Endothelial cell of umbilical vein (primary cell): ENCODE measurements at regions not wholly inside any gene's neighbourhood (a gene's known extent, or its start where the extent isn't known, plus 50 kb on each side); places are given as distances from the start of the nearest gene placed in this dataset.

Experiments used
- EZH2 ChIP-seq: IDR thresholded peaks from 2 replicates; pipeline ENCODE4 v1.6.1; 2012; ENCODE audit warnings: borderline replicate concordance, low read depth, mild to moderate bottlenecking, moderate library complexity, low read length, inconsistent platforms; ENCODE audit not compliant: severe bottlenecking
- MAX ChIP-seq: IDR thresholded peaks from 2 replicates; pipeline ENCODE4 v1.6.1; 2011; ENCODE audit not compliant: insufficient read depth, insufficient read length
- POLR2A ChIP-seq: IDR thresholded peaks from 2 replicates; pipeline ENCODE4 v1.6.1; 2012; ENCODE audit warnings: low read depth, mild to moderate bottlenecking, control low read depth, low read length
- POLR2AphosphoS5 ChIP-seq: IDR thresholded peaks from 2 replicates; pipeline ENCODE4 v1.6.1; 2012; ENCODE audit warnings: low read depth, mild to moderate bottlenecking, control low read depth, low read length, moderate library complexity; ENCODE audit not compliant: insufficient read depth
- TF ChIP-seq, protein P1 (sequence below), 2 donors: IDR thresholded peaks; 1 replicate in 1 of 2; 2 replicates in 1 of 2; pipeline ENCODE4 v1.5.1; 2011; ENCODE audit warnings: low read length in 2 of 2, mild to moderate bottlenecking in 2 of 2, moderate library complexity in 2 of 2, control low read depth in 1 of 2, inconsistent platforms in 1 of 2, low read depth in 1 of 2; ENCODE audit not compliant: insufficient read depth in 1 of 2; ENCODE audit errors: extremely low read depth in 1 of 2

DNA sequence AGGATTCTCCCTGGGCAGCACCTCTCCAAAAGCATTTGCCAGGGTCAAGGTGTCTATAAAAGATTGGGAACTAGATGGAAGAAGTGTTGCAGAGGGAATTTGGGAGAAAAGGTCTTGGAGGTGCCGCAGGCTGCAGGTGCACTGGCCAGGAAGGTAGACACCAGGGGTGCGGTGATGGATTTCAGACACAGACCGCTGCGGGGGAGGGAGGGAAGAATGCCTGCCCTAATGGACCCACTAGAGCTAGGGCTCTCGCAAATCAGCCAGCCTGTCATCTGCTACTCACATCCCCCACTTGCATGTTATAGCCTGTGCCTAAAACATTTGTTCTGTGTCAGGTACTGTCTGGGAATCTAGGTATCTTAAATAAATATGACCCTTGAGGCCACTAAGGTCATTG is 193.6 kb upstream of the SLC24A3 start:
- TF ChIP-seq, protein P1, sequence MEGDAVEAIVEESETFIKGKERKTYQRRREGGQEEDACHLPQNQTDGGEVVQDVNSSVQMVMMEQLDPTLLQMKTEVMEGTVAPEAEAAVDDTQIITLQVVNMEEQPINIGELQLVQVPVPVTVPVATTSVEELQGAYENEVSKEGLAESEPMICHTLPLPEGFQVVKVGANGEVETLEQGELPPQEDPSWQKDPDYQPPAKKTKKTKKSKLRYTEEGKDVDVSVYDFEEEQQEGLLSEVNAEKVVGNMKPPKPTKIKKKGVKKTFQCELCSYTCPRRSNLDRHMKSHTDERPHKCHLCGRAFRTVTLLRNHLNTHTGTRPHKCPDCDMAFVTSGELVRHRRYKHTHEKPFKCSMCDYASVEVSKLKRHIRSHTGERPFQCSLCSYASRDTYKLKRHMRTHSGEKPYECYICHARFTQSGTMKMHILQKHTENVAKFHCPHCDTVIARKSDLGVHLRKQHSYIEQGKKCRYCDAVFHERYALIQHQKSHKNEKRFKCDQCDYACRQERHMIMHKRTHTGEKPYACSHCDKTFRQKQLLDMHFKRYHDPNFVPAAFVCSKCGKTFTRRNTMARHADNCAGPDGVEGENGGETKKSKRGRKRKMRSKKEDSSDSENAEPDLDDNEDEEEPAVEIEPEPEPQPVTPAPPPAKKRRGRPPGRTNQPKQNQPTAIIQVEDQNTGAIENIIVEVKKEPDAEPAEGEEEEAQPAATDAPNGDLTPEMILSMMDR (IDR thresholded peaks at IDR 0.05; ENCODE audit: extremely low read depth in 1 of 2, insufficient read depth in 1 of 2, low read depth in 1 of 2, low read length in 2 of 2), result no peak
- TF ChIP-seq POLR2AphosphoS5, result no peak
- TF ChIP-seq POLR2A, result no peak
- no peak for TF ChIP-seq EZH2
- TF ChIP-seq MAX, result no peak
